Stimulated activated CD8-positive, alpha-beta memory T cell treated with anti-CD3 and anti-CD28 coated beads, Interleukin-7, amount 100 ng/mL, for 4 hours (primary cell): ENCODE measurements at regions not wholly inside any gene's neighbourhood (a gene's known extent, or its start where the extent isn't known, plus 50 kb on each side); places are given as distances from the start of the nearest gene placed in this dataset.

ENCODE experiments used
- DNase-seq, 2 donors: peaks; one replicate each; pipeline ENCODE4 v3.0.0-alpha.2; 2020; ENCODE audit warnings: low read depth in 2 of 2

DNA sequence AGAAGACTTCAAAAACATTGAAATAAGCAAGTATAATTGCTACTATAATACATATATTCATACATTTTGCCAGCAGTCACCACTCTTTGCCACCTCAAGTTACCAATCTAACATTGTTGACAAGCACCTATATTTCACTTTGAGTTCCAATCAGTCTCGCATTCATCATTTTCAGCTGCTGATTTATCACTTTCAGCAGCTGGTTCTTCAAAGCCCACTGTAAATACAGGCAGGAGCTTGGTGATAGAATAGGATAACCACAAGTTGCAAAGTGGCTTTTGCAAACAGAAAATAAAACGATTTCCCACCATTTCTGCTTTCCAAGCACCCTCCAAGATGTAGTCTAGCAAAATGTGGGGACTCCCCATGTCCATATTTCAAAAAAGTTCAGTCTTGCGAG lies 114.2 kb upstream of the ITGA1 start:
- no peak for DNase-seq

DNA sequence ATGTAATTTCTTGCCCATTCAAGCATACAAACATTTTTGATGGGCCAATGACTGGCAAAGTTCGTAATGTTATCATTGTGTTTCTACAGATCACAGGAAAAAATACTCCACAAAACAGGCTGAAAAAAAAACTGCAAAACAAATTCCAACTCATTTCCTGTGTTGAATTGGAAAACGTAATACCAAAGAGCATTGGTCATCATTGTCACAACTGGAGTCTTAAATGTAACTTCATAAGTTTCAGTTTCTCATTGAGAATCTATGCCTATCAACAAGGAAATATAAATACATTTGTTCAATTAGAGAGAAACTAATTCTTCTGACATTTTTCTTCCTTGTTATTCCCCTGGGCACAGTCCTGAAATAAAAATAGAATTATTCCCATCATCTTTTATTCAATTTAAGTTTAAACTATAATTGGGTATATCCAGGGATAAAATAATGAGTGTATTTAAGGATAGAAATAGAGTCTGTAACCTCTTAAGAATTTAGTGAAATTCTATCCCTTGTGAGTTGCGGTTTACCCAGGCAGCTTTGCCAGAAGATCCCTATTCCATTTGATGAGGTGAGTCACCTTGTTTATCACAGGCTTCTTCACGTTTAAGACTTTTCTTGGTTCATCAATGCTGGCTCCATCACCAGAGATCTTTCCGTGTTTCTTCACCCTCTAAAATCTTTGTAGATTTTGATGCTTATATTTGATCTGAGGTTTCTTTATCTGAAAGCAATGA lies 112.7 kb upstream of the ITGA1 start:
- DNase-seq: no peak

DNA sequence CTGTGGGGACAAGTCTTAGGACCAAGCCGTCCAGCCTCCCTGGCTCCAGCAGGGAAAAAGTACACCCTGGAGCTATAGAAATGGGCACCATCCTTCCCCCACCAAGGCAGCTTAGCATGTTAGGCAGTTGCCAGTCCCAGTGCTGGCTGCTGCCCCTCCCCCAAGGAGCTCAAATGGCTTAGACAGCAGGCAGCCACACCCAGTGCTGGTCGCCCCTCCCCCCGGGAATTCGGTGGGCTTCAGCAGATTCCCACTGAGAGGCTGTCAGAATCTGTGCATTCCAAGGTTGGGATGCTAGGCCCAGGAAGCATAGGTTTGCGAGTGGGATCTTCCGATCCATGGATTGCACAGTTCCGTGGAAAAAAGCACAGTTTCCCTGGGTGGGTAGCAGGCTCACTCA lies 105.2 kb upstream of the ITGA1 start:
- DNase-seq: no peak

DNA sequence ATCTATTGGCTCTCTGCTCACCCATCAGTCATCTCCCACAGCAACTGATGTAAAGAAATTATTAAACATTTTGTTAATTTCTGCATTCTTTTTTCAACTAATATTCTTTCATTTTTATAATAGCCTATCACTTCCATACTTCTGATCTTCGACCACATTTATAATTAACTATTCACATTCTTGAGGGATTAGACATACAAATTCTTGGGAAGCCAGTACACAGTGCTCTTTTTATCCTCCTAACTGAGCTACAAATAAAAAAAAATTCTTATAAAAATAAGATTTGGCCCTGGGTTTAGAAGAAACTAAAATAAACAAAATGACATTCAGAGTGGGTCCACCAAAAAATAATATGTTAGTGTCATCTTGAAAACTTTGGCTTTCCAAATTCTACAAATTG lies 103.7 kb upstream of the ITGA1 start:
- DNase-seq: no peak

DNA sequence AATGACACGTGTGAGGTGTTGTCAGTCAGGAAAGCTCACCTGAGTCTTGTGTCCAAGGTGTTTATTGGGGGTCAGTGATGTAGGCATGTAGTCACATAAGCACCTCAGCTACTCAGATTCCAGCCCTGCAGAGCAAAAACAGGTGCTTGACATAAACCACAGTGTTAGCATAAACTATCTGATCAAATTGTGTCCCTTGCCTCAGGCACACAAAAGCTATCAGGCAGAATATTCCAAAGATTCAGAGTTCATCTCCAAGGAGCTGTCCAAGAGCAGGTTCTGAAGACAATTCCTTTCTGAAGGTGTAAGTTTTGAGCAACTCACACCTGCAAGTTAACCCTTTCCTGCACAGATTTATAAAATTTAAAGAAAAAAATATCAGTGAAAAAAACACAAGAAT lies 102.2 kb upstream of the ITGA1 start:
- no peak for DNase-seq

DNA sequence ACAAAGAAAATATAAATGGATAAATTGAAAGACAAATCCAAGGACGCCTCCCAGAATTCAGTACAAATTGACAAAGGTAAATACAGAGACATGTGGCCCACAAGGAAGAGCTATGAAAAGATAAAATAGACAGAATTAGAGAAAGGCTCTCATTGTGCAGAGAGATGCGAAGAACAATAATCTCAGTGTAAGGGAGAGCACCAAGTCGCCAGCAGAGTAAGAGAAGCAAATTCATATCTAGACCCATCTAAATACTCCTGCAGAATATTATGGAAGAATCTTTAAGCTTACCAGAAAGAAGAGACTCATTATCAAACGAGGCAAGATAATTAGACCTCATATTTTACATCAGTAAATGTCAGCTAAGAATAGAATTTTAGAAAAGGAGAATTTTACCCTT lies 101.7 kb upstream of the ITGA1 start:
- no peak for DNase-seq

DNA sequence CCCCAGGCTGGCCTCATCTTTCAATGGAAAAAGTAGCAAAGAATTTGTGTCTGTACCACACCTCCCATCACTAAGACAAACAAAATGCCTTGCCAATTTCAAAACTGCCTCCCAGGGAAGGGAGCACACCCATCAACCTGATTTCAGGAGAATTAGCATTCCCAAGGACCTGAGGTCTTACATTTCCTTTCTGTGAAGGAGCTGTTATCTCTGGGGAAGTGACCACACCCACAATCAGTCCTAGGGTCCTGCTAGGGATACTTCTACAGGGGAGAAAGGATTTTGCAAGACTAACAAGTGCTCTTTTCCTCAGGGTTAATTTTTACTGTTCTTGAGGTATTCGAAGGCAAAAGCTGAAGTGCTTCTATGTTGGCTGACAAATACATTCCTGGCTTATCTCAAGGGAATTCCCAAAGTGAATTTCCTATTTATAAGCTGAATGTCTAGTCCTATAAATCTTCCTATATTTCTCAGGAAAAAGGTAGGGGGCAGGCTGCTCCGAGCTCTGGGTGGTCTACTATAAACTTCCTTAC lies 97.4 kb upstream of the ITGA1 start:
- DNase-seq: no peak

DNA sequence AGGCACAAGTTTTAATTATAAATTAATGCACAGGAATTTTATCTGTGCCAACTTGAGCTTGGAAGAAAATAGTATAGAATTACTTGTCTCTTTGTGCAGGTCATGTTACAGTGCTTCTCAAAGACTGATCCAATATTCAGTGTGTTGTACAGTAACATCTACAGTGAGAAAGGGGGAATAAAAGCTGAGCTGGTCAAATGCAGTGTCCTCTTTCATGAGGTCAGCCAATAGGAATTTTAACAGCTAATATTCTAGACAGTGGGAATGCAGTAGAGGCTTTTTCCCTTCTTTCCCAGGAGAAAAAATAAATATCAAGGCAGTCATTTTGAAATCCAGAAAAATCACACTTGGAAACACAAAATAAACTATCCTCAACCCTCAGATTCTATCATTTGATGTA lies 95.7 kb upstream of the ITGA1 start:
- no peak for DNase-seq

DNA sequence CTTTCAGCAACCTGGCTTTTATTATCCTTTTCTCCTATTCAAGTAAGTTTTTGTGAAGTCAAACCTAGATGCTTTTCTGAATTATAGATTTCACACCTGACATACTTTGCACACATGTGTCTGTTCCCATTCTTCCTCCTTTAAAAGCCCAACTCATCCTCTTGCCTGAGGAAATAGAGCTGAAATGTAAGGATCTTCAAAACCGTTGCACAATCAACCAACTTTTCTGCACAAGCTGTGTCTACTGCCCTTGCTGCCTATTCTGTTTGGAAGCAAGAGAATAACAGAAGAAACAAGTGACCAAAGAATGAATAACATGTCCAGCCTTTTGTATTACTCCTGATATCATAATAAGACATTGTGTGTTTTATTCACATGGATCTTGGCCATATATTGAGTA lies 95.1 kb upstream of the ITGA1 start:
- no peak for DNase-seq

DNA sequence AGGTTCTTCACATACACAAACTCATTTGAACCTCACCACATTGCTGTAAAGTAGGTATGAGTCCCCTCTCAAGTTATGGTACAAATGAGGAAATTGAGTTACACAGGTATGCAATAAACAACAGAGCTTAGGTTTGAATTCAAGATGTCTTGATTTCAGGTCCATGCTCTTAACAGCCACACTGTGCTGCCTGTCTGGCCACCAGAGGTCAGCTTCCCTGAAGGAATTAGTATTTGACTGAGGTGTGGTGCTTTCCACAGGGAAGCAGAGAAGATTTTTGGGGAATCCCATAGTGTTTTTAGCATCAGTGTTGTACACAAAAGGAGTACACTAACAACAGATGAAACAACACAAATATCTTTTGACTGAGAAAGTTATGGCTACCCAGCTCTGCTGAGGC lies 94.4 kb upstream of the ITGA1 start:
- DNase-seq: no peak

DNA sequence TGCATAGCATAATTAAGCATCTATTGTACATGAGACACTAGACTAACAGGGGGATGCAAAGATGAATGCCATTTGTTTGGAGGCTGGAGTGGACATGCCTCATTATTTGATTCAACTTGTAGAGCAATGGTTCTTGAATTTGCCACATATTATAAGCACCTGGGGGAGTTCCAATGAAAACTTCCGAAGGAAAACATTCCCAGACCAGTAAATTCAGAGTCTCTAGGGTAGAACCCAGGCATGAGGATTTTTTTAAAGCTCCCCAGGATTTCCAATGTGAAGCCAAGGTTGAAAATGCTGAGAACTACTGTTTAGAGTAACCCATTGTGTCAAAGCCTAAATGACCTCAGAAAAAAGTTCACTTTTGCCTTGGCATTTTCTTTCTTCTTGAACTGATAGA lies 93.9 kb upstream of the ITGA1 start:
- no peak for DNase-seq

DNA sequence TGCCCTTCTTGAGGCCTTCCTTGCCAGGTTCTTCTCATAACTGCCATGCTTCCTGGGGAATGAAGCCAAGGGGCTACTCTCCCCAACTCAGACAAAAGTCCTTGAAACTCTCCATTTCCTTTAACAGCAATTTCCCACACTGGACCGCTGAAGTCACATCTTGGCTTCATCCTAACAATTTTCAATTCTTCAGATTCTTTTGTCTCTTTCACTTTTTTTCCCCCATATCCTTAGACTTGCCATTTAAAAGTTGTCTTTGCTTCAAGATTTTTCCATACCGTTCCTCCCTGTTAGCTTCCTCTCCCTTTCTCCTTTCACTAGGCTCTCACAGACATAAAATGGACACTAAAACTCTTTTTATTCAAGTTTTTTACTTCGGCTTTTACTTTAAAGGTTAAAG lies 93.1 kb upstream of the ITGA1 start:
- DNase-seq: no peak

DNA sequence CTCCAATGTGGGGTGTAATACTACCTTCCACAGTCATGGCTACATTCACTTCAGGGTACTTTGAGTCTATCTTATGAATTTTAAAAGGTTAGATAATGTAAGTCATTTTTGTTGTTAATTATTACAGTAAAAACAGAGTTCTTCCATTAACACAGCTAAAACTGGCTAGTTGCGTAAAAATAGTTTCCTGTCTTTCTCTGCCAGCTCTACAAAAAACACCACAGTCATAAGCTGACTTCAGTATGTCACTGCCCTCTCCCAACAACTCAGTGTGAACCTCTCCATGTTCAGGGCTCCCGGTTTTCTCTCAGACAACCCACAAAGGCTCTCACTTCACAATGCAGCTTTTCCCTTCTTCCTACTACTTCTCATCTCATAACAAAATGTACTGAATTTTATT lies 84.8 kb upstream of the ITGA1 start:
- DNase-seq: no peak

DNA sequence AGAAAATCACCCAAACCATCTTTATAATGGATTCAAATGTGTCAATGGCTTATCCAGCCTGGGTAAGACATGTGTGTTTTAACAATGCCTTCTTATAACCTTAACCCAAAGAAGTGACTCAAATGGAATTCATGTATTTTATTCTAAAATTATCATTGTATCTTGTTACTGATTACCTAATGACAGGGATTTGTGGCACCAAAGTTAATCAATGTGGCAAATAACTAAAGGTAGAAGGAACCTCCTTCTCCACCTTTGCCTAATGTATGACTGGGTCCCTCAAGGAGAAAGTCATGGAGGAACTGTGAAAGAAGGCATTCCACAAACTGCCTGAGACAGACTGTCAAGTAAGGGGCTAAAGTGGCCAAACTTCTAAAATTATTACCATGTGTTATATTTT lies 84.4 kb upstream of the ITGA1 start:
- DNase-seq: no peak

DNA sequence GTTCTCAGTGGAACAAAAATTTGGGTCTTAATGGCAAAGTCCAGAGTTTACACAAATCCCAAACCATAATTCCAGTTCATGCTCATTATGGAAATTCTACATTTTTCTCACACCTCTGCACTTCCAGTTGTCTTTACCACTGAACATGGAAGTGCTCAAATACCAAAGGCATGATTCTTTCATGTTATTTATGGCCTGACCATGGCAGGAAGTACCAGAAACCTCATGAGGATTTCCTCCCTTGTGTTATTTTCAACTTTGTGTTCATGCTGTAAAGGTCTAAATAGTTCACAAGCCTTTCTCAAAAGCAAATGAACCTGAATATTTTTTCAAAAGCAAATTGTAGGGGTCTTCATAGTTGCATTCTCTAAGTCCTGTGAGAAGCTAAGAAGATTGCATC lies 82.0 kb upstream of the ITGA1 start:
- DNase-seq: no peak

DNA sequence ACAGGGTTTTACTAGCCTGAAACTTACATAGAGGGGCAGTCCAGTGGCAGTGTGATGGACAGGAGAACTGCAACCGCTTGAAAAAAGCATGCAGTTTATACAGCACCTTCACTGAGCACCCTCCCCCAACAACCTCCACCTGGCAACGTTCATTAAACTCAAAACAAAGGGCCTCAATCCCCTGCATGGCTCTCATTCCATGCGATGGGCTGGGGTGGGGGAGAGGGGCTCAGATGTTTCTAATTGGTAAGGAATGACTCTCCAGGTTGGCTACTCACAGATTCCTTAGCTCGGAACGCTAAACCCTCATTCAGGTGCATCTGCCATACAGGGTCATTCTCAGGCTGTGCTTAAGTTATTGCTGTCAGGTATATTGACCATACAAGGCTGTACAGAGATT lies 80.9 kb upstream of the ITGA1 start:
- DNase-seq: no peak

DNA sequence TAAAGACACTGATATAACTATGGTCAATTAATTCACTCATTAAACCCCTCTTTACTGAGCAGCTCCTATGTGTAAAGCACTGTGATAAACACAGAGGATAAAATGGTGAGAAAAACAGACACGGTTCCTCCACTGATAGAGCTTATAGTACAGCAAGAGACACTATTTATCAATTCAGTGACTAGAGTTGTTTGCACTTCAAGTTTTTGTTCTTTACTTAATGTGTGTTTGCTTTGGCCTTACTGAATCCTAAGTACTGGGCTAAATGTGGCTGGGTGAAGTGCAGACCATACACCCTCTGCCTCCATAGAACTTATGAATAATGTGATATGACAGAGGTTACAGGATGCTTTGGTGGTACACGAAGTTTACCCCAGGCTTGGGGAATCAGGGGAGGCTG lies 80.1 kb upstream of the ITGA1 start:
- no peak for DNase-seq

DNA sequence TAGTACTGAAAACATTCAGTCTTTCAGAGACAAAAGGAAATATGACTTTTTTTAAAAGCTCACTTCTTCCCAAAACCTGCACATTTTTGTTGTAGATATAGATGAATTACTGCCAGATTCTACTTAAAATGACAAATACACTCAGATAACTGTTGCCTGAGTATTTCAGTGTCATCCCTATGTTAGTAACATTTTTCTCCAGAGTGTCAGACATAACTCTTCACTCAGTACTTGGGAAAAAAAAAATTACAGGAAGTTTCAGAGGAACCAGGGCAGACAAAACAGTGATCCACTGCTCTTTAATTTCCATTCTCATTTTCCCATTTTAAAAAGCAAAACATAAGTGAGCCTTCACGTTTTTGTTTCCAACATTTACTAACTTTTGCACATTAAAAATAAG lies 79.3 kb upstream of the ITGA1 start:
- DNase-seq: no peak

DNA sequence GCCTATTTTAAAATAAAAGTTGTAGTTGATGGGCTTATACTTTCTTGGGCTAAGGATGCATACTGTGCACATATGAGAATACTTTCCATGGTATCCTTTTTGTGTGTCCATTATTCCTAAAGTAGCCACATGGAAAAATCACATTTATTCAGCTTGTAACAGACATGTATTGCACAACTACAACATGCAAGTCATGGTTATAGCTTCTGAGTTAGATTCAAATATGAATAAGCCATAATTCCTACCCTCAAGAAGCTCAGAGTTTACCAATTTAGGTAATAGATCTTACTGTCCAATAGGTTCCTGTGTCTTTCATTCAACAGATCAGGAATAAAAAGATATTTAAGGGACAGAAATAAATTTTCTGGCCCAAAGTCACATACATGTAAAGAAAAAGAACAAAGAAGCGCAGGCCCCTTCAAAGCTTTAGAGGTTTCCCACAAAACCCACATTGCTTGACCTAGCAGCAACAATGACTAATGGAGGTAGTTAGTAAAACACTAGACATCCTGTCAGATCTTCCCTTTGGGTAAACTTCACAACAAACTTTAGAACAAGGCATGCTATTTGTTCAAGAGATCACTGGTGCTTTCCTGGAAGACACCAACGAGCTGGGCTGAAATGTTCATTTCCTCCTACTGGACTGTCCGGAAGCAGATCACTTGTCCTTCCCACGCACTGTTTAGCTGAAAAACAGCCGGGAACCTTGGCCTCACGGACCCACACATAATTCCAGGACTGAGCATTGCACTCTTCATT lies 78.4 kb upstream of the ITGA1 start:
- no peak for DNase-seq

DNA sequence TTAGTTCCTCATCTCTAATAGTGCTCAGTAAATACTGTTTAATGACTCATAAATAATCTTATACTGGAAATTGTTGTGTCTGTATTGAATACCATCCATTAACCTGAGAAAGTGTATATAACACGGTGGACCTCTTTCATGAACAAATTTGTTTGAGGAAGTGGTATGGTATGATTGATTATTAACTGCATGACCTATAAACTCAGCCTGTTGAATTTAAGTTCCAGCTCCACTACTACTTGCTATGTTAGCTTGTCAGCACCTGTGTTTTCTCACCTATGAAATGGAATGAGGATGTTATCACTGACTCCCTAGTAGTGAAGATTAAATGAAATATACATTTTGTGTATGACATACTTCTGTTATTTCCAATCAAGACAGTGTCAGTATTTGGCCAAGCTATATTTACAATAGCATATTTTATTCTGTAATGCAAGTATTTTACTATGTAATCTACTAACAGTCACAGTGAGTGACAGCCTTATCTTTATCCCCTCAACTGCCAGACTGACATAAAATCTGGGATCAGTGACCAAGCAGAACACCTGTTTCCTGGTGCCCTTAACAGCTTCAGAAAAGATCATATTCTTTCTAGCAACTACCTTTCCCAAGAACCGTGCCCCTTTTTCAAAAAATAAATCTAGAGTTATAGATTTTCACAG lies 77.3 kb upstream of the ITGA1 start:
- no peak for DNase-seq

DNA sequence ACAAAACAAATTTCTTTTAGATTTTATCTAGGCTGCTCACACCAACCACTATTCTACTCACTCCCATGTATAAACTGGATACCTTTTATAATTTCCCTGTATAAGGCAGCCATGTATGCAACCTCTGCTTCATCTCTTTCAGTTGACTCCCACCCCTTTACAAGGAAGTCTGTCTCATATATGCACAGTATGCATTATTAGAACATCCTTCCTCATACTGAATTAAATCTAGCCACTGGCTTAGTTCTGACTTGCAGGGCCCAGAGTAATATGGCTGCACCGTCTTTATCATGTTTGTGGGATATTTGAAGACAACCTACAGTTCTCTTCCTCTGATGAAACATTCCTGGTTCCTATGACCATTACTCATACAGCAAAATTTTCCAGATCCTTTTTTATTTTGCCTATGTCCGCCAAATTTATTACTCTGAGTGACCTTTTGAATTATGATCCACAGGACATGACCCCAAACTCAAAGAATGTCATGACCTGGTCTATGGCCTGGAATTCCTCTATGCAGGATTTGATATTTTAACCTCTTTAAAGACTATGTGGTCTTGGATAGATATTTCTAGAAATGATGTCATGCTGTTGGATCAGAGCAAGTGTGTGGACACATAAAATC lies 76.6 kb upstream of the ITGA1 start:
- no peak for DNase-seq

DNA sequence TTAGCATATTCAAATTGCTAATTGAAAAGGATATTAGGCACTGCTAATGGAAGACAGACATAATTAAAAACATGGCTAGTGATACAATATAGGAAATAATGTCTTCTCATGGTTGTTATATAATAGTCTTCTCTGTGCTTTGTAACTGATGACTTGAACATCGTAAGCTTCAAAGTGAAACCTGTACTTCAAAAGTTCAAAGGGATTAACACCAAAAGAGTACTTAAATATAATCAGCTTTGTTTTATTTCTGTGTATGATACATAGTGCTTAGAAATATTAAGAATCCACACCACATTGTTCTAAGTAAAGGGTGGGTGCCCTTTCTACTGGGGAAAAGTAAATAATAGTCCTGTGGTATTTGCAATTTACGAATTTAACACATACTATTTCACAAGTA lies 75.4 kb upstream of the ITGA1 start:
- DNase-seq: no peak
